PC-3 (cell line): ENCODE measurements at regions not wholly inside any gene's neighbourhood (a gene's known extent, or its start where the extent isn't known, plus 50 kb on each side); places are given as distances from the start of the nearest gene placed in this dataset.

Experiments used
- ATAC-seq: fragments of 200-7000 bp; cut with Tn5 transposase; 2 replicates; pipeline ENCODE4 v1.9.1; 2020; ENCODE audit warnings: mild to moderate bottlenecking, moderate library complexity
- BruUV-seq: library from RNA; stranded (reverse); fragments of 400-500 nt; replicated peaks from 2 replicates; lab custom pipeline; 2021; lab: Mats Ljungman, UMichigan
- CTCF ChIA-PET: fragments of 300-600 bp; sonication (Branson Sonifier 250); formaldehyde crosslinking; loops from one replicate; lab custom pipeline; 2022; ENCODE audit warnings: antibody characterized with exemption; lab: Charles Lee
- POLR2A ChIA-PET: fragments of 300-600 bp; sonication (Branson Sonifier 250); formaldehyde crosslinking; loops from one replicate; lab custom pipeline; 2022; ENCODE audit warnings: antibody characterized with exemption; ENCODE audit not compliant: unreplicated experiment; lab: Charles Lee
- DNase-seq: peaks from one replicate; pipeline ENCODE4 v3.0.0-alpha.2; 2015
- H2AFZ ChIP-seq: fragments of 300-600 bp; sonication (generic); 2 replicates; pipeline ENCODE4 v1.6.0; 2016; ENCODE audit warnings: antibody characterized with exemption, low read length
- H3F3A ChIP-seq: fragments of 300-600 bp; sonication (generic); one replicate; pipeline ENCODE4 v1.6.0; 2017; ENCODE audit warnings: antibody characterized with exemption, low read length, control low read depth, mild to moderate bottlenecking; ENCODE audit not compliant: unreplicated experiment
- H3K27ac ChIP-seq: fragments of 300-600 bp; sonication (generic); 2 replicates; pipeline ENCODE4 v1.5.1; 2016; ENCODE audit warnings: mild to moderate bottlenecking, low read length
- H3K27me3 ChIP-seq: fragments of 300-600 bp; sonication (generic); 2 replicates; pipeline ENCODE4 v1.6.1; 2016; ENCODE audit warnings: low read length, mixed read lengths
- H3K36me3 ChIP-seq: fragments of 300-600 bp; sonication (generic); 2 replicates; pipeline ENCODE4 v1.6.1; 2016; ENCODE audit warnings: low read depth, mixed run types, low read length, mixed read lengths
- H3K4me1 ChIP-seq: fragments of 300-600 bp; sonication (generic); 2 replicates; pipeline ENCODE4 v1.5.1; 2016; ENCODE audit warnings: low read length; ENCODE audit not compliant: insufficient read depth
- H3K4me2 ChIP-seq: fragments of 300-600 bp; sonication (generic); 2 replicates; pipeline ENCODE4 v1.6.0; 2016; ENCODE audit warnings: low read length
- H3K4me3 ChIP-seq: fragments of 300-600 bp; sonication (generic); 2 replicates; pipeline ENCODE4 v1.5.1; 2016; ENCODE audit warnings: mild to moderate bottlenecking, low read length, mixed read lengths
- H3K79me2 ChIP-seq: fragments of 300-600 bp; sonication (generic); 2 replicates; pipeline ENCODE4 v1.6.1; 2017; ENCODE audit warnings: low read length, mixed read lengths
- H3K9ac ChIP-seq: fragments of 300-600 bp; sonication (generic); 2 replicates; pipeline ENCODE4 v1.6.0; 2016; ENCODE audit warnings: mild to moderate bottlenecking, low read length
- H3K9me2 ChIP-seq: fragments of 300-600 bp; sonication (generic); replicated peaks from 2 replicates; pipeline ENCODE4 v1.6.1; 2016; ENCODE audit warnings: mixed run types, low read length, mixed read lengths
- H3K9me3 ChIP-seq: fragments of 300-600 bp; sonication (generic); 2 replicates; pipeline ENCODE4 v1.6.1; 2016; ENCODE audit warnings: low read length, mixed read lengths
- H4K20me1 ChIP-seq: fragments of 300-600 bp; sonication (generic); 2 replicates; pipeline ENCODE4 v1.6.1; 2016; ENCODE audit warnings: low read length, mixed read lengths
- EZH2 ChIP-seq: fragments of 300-600 bp; sonication (generic); IDR thresholded peaks from one replicate; pipeline ENCODE4 v1.6.1; 2017; ENCODE audit warnings: antibody characterized with exemption, mild to moderate bottlenecking, low read length; ENCODE audit not compliant: unreplicated experiment
- EZH2phosphoT487 ChIP-seq: fragments of 300-600 bp; sonication (generic); IDR thresholded peaks from 2 replicates; pipeline ENCODE4 v1.6.1; 2018; ENCODE audit warnings: mild to moderate bottlenecking, antibody characterized with exemption, low read length, borderline replicate concordance
- intact Hi-C: fragments of 100-400 bp; cut with micrococcal nuclease; formaldehyde crosslinking; loops from 2 replicates; pipeline ENCODE4 v1.9.0; 2023
- TF ChIP-seq, protein P1 (sequence below): fragments of 300-600 bp; sonication (generic); conservative IDR thresholded peaks from 2 replicates; pipeline ENCODE4 v1.5.1; 2017; ENCODE audit warnings: antibody characterized with exemption, low read depth, mild to moderate bottlenecking, low read length

DNA sequence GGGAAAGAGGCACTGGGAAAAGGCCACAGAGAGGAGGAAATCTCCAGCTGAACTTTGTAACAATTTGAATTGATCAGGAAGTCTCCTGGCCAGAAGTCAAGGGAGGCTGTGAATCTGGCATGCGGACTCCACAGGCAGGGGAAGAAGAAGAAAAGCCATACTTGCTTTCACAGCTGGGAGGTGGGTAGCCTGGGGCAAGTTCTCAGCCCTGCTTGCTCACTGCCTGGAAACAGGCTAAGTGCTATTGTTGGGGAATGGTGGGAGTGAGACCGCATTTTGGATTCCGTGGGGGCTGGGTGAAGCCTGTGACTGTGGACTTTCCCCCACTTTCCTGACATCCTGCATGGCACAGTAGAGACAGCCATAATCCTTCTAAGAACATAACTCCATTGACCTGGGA lies 168.8 kb upstream of the CD96 start:
- ChIA-PET CTCF (no interaction called here), POLR2A (no interaction called here)
- no peaks in the 10 kb centered on the region for H3K27me3 ChIP-seq
- no peaks in the 10 kb centered on the region for H3K79me2 ChIP-seq
- H3K4me2 ChIP-seq, result no peak overlapping the region
- H3K4me3 ChIP-seq, result no peak overlapping the region
- H3K27ac ChIP-seq, result no peak overlapping the region
- no TSS peak for BruUV-seq
- no peaks in the 10 kb centered on the region for H3K9me3 ChIP-seq
- TF ChIP-seq EZH2, result no peak
- TF ChIP-seq, protein P1, sequence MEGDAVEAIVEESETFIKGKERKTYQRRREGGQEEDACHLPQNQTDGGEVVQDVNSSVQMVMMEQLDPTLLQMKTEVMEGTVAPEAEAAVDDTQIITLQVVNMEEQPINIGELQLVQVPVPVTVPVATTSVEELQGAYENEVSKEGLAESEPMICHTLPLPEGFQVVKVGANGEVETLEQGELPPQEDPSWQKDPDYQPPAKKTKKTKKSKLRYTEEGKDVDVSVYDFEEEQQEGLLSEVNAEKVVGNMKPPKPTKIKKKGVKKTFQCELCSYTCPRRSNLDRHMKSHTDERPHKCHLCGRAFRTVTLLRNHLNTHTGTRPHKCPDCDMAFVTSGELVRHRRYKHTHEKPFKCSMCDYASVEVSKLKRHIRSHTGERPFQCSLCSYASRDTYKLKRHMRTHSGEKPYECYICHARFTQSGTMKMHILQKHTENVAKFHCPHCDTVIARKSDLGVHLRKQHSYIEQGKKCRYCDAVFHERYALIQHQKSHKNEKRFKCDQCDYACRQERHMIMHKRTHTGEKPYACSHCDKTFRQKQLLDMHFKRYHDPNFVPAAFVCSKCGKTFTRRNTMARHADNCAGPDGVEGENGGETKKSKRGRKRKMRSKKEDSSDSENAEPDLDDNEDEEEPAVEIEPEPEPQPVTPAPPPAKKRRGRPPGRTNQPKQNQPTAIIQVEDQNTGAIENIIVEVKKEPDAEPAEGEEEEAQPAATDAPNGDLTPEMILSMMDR, result no peak
- no peak for TF ChIP-seq EZH2phosphoT487
- ATAC-seq, result no peak
- no peaks in the 10 kb centered on the region for H3K4me1 ChIP-seq
- H3K9me2 ChIP-seq, result no peaks in the 10 kb centered on the region
- H3F3A ChIP-seq, result no peaks in the 10 kb centered on the region
- no peak for DNase-seq
- intact Hi-C loops, result no loop called here
- no peaks in the 10 kb centered on the region for H4K20me1 ChIP-seq
- no peaks in the 10 kb centered on the region for H3K36me3 ChIP-seq
- no peak overlapping the region for H3K9ac ChIP-seq
- H2AFZ ChIP-seq, result no peak overlapping the region

DNA sequence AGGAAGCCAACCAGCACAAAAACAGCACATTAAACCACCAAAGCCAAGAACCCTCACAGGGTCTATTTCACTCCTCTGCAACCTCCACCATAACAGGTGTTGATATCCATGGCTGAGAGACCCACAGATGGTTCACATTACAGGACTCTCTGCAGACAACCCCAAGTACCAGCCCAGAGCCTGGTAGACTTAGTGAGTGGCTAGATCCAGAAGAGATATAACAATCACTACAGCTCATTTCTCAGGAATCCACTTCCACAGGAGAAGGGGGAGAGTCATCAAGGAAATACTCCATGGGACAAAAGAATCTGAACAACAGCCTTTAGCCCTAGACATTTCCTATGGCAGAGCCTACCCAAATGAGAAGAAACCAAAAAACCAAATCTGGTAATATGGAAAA lies 168.1 kb upstream of the CD96 start:
- POLR2A ChIA-PET, result no interaction called here
- no peak overlapping the region for H3K9ac ChIP-seq
- H3K4me1 ChIP-seq, result no peaks in the 10 kb centered on the region
- H3K9me3 ChIP-seq, result no peaks in the 10 kb centered on the region
- H3K4me2 ChIP-seq, result no peak overlapping the region
- BruUV-seq, result no TSS peak
- H3K27me3 ChIP-seq, result no peaks in the 10 kb centered on the region
- H3K36me3 ChIP-seq, result no peaks in the 10 kb centered on the region
- intact Hi-C loops, result no loop called here
- H3F3A ChIP-seq, result no peaks in the 10 kb centered on the region
- CTCF ChIA-PET, result no interaction called here
- H2AFZ ChIP-seq, result no peak overlapping the region
- no peak for TF ChIP-seq EZH2phosphoT487
- TF ChIP-seq, protein P1, result no peak
- no peak for TF ChIP-seq EZH2
- H4K20me1 ChIP-seq, result no peaks in the 10 kb centered on the region
- no peak overlapping the region for H3K4me3 ChIP-seq
- H3K27ac ChIP-seq, result no peak overlapping the region
- H3K9me2 ChIP-seq, result no peaks in the 10 kb centered on the region
- ATAC-seq, result no peak
- no peaks in the 10 kb centered on the region for H3K79me2 ChIP-seq
- peak; percentile 22 for DNase-seq

DNA sequence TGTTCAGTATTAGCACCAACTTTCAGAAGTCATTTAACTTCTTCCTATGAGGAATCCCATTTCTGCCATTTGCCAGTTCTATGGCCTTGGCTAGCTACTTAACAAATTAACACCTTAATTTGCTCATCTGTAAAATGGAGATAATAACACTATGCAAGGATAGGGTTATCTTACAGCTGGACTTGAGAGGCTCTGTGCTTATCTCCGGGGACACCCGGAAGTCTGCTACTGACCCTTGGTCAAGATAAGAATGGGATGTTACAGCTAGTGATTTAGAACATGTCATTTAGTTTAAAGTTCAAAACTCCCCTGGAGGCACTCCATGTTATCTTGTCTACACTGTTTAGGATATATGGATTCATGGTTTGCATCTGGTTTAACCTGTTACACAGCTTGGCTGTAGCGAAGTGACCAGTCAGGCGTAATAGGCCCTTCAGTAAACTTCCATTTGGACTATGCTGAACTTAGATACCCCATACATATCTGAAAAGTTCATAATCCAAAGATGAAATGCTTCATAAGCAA lies 156.0 kb upstream of the CD96 start:
- no peaks in the 10 kb centered on the region for H3K9me3 ChIP-seq
- no peaks in the 10 kb centered on the region for H4K20me1 ChIP-seq
- CTCF ChIA-PET, result no interaction called here
- no peak overlapping the region for H3K9ac ChIP-seq
- no peak for ATAC-seq
- POLR2A ChIA-PET, result no interaction called here
- no peaks in the 10 kb centered on the region for H3K27me3 ChIP-seq
- no peak overlapping the region for H3K4me2 ChIP-seq
- DNase-seq, result no peak
- H3K79me2 ChIP-seq, result no peaks in the 10 kb centered on the region
- intact Hi-C loops, result no loop called here
- BruUV-seq, result no TSS peak
- no peak overlapping the region for H2AFZ ChIP-seq
- no peaks in the 10 kb centered on the region for H3K9me2 ChIP-seq
- H3K27ac ChIP-seq, result no peak overlapping the region
- no peaks in the 10 kb centered on the region for H3K36me3 ChIP-seq
- TF ChIP-seq EZH2, result no peak
- TF ChIP-seq EZH2phosphoT487, result no peak
- TF ChIP-seq, protein P1, result no peak
- no peak overlapping the region for H3K4me3 ChIP-seq
- H3F3A ChIP-seq, result no peaks in the 10 kb centered on the region
- no peaks in the 10 kb centered on the region for H3K4me1 ChIP-seq
